ENCODE measurements at regions not wholly inside any gene's neighbourhood (a gene's known extent, or its start where the extent isn't known, plus 50 kb on each side); places are given as distances from the start of the nearest gene placed in this dataset.

- TF ChIP-seq CTCF (IDR thresholded peaks at IDR 0.05; ENCODE audit: low read depth, low read length): no peak
- no peak for TF ChIP-seq EZH2phosphoT487 (IDR thresholded peaks at IDR 0.05; ENCODE audit: low read depth)
These were observed 82.9 kb downstream of the ARF6 start for GRCh38 chr14:49975799-49976198.
